HepG2 (cell line): ENCODE measurements at regions not wholly inside any gene's neighbourhood (a gene's known extent, or its start where the extent isn't known, plus 50 kb on each side); places are given as distances from the start of the nearest gene placed in this dataset.

Experiments used
- FOXJ3 ChIP-seq: sonication (generic); formaldehyde crosslinking; IDR thresholded peaks from 2 replicates; pipeline ENCODE4 v1.4.0; 2020; ENCODE audit warnings: missing genetic modification reagents, mild to moderate bottlenecking, borderline replicate concordance
- NAIF1 ChIP-seq: sonication (generic); formaldehyde crosslinking; IDR thresholded peaks from 2 replicates; pipeline ENCODE4 v1.5.0; 2020; ENCODE audit warnings: mild to moderate bottlenecking, missing genetic modification reagents, borderline replicate concordance
- NPAS2 ChIP-seq: sonication (generic); formaldehyde crosslinking; IDR thresholded peaks from 2 replicates; pipeline ENCODE4 v1.8.0; 2022; ENCODE audit warnings: mild to moderate bottlenecking, missing genetic modification reagents, borderline replicate concordance
- PHF8 ChIP-seq: sonication (generic); formaldehyde crosslinking; IDR thresholded peaks from 2 replicates; pipeline ENCODE4 v1.5.0; 2020; ENCODE audit warnings: missing genetic modification reagents
- TF ChIP-seq, protein P1 (sequence below): sonication (generic); formaldehyde crosslinking; IDR thresholded peaks from 2 replicates; pipeline ENCODE4 v1.4.0; 2020; ENCODE audit warnings: missing genetic modification reagents
- TF ChIP-seq, protein P2 (sequence below): sonication (generic); formaldehyde crosslinking; IDR thresholded peaks from 2 replicates; pipeline ENCODE4 v1.5.0; 2020; ENCODE audit warnings: mild to moderate bottlenecking, missing genetic modification reagents, moderate library complexity

DNA sequence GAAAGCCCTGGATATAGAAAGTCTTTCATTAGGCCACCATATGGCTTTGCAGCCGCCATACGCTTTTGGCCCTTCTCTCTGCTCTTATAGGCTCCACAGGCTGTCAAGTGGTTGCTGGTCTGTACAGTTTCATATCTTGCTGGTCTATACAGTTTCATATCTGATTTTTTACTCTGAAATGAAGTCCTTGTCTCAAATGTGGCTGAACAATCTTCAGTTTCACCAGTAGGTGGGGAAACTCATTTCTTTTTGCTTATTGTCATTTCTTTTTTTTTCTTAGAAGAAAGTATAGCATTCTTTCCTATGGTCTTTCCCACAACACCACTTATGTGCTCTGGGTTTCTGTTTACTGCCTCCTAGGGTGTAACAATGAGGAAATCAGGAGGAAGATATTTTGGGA, 771.4 kb upstream of the MMS22L start:
- no peak for TF ChIP-seq FOXJ3 (CRISPR knock-in tag)
- no peak for TF ChIP-seq PHF8 (CRISPR knock-in tag)
- TF ChIP-seq, protein P1, sequence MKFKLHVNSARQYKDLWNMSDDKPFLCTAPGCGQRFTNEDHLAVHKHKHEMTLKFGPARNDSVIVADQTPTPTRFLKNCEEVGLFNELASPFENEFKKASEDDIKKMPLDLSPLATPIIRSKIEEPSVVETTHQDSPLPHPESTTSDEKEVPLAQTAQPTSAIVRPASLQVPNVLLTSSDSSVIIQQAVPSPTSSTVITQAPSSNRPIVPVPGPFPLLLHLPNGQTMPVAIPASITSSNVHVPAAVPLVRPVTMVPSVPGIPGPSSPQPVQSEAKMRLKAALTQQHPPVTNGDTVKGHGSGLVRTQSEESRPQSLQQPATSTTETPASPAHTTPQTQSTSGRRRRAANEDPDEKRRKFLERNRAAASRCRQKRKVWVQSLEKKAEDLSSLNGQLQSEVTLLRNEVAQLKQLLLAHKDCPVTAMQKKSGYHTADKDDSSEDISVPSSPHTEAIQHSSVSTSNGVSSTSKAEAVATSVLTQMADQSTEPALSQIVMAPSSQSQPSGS = no peak
- TF ChIP-seq, protein P2, sequence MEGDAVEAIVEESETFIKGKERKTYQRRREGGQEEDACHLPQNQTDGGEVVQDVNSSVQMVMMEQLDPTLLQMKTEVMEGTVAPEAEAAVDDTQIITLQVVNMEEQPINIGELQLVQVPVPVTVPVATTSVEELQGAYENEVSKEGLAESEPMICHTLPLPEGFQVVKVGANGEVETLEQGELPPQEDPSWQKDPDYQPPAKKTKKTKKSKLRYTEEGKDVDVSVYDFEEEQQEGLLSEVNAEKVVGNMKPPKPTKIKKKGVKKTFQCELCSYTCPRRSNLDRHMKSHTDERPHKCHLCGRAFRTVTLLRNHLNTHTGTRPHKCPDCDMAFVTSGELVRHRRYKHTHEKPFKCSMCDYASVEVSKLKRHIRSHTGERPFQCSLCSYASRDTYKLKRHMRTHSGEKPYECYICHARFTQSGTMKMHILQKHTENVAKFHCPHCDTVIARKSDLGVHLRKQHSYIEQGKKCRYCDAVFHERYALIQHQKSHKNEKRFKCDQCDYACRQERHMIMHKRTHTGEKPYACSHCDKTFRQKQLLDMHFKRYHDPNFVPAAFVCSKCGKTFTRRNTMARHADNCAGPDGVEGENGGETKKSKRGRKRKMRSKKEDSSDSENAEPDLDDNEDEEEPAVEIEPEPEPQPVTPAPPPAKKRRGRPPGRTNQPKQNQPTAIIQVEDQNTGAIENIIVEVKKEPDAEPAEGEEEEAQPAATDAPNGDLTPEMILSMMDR = 0 out of 2 replicates have a peak, but pooled peaks have one; percentile 3
- TF ChIP-seq NPAS2 (CRISPR knock-in tag) = no peak
- no peak for TF ChIP-seq NAIF1 (CRISPR knock-in tag)
